Endothelial cell (in vitro differentiated cells): ENCODE measurements at regions not wholly inside any gene's neighbourhood (a gene's known extent, or its start where the extent isn't known, plus 50 kb on each side); places are given as distances from the start of the nearest gene placed in this dataset.

Experiments
- DNase-seq: peaks from one replicate; pipeline ENCODE4 v3.0.0; 2021; ENCODE audit warnings: low spot score
- H3K27ac Mint-ChIP-seq: one replicate; pipeline ENCODE4 v1.8.0; 2021; ENCODE audit warnings: mixed read lengths, inconsistent platforms; ENCODE audit not compliant: unreplicated experiment
- H3K27me3 Mint-ChIP-seq: one replicate; pipeline ENCODE4 v1.8.0; 2021; ENCODE audit warnings: mild to moderate bottlenecking, moderate library complexity, mixed read lengths, inconsistent platforms; ENCODE audit not compliant: unreplicated experiment
- H3K36me3 Mint-ChIP-seq: one replicate; pipeline ENCODE4 v1.8.0; 2021; ENCODE audit warnings: mild to moderate bottlenecking, low read depth, mixed read lengths, inconsistent platforms; ENCODE audit not compliant: unreplicated experiment
- H3K4me1 Mint-ChIP-seq: one replicate; pipeline ENCODE4 v1.8.0; 2021; ENCODE audit warnings: mild to moderate bottlenecking, mixed read lengths, inconsistent platforms; ENCODE audit not compliant: unreplicated experiment
- H3K4me3 Mint-ChIP-seq: one replicate; pipeline ENCODE4 v1.8.0; 2021; ENCODE audit warnings: mild to moderate bottlenecking, mixed read lengths, inconsistent platforms; ENCODE audit not compliant: unreplicated experiment
- H3K9me3 Mint-ChIP-seq: one replicate; pipeline ENCODE4 v1.8.0; 2021; ENCODE audit warnings: mixed read lengths, inconsistent platforms; ENCODE audit not compliant: unreplicated experiment
- CTCF ChIP-seq: fragments of 200-600 bp; sonication (generic); IDR thresholded peaks from one replicate; pipeline ENCODE4 v1.5.0; 2021; ENCODE audit warnings: antibody characterized with exemption; ENCODE audit not compliant: unreplicated experiment

GRCh38 chr15:96390986-96391385 is 60.5 kb downstream of the NR2F2 start:
- Mint-ChIP-seq H3K27me3 (no peaks in the 10 kb centered on the region), H3K9me3 (no peaks in the 10 kb centered on the region), H3K36me3 (no peaks in the 10 kb centered on the region), H3K4me1 (no peaks in the 10 kb centered on the region), H3K4me3 (no peak overlapping the region), H3K27ac (no peak overlapping the region)
- DNase-seq: no peak
- TF ChIP-seq CTCF: no peak

GRCh38 chr15:96392380-96393208 is 62.1 kb downstream of the NR2F2 start:
- Mint-ChIP-seq H3K9me3 (no peaks in the 10 kb centered on the region), H3K36me3 (no peaks in the 10 kb centered on the region), H3K27ac (no peak overlapping the region), H3K4me1 (no peaks in the 10 kb centered on the region), H3K27me3 (no peaks in the 10 kb centered on the region), H3K4me3 (no peak overlapping the region)
- TF ChIP-seq CTCF: no peak
- no peak for DNase-seq

- no peak for TF ChIP-seq CTCF
- Mint-ChIP-seq H3K27me3 (no peaks in the 10 kb centered on the region), H3K9me3 (no peaks in the 10 kb centered on the region), H3K4me3 (no peak overlapping the region), H3K4me1 (no peaks in the 10 kb centered on the region), H3K27ac (no peak overlapping the region), H3K36me3 (no peaks in the 10 kb centered on the region)
- DNase-seq: no peak
Measured at GRCh38 chr15:96393209-96393513, 62.7 kb downstream of the NR2F2 start.

- Mint-ChIP-seq H3K4me1 (no peaks in the 10 kb centered on the region), H3K27ac (no peak overlapping the region), H3K4me3 (no peak overlapping the region), H3K36me3 (no peaks in the 10 kb centered on the region), H3K9me3 (no peaks in the 10 kb centered on the region), H3K27me3 (no peaks in the 10 kb centered on the region)
- DNase-seq: no peak
- TF ChIP-seq CTCF: no peak
Measured at GRCh38 chr15:96395687-96396086, 65.2 kb downstream of the NR2F2 start.

- Mint-ChIP-seq H3K36me3 (no peaks in the 10 kb centered on the region), H3K4me1 (peaks cover 4% of the 10 kb centered on the region), H3K9me3 (no peaks in the 10 kb centered on the region), H3K27ac (no peak overlapping the region), H3K4me3 (no peak overlapping the region), H3K27me3 (no peaks in the 10 kb centered on the region)
- no peak for DNase-seq
- no peak for TF ChIP-seq CTCF
Measured at GRCh38 chr15:96398776-96399175, 68.3 kb downstream of the NR2F2 start.
